C4-2B (cell line): ENCODE measurements at regions not wholly inside any gene's neighbourhood (a gene's known extent, or its start where the extent isn't known, plus 50 kb on each side); places are given as distances from the start of the nearest gene placed in this dataset.

Experiments
- ZFX ChIP-seq: fragments of 450-650 bp; IDR thresholded peaks from 2 replicates; pipeline ENCODE4 v1.6.1; 2017
- TF ChIP-seq, protein P1 (sequence below): fragments of 450-650 bp; conservative IDR thresholded peaks from 2 replicates; pipeline ENCODE4 v1.5.1; 2017; ENCODE audit warnings: mild to moderate bottlenecking

DNA sequence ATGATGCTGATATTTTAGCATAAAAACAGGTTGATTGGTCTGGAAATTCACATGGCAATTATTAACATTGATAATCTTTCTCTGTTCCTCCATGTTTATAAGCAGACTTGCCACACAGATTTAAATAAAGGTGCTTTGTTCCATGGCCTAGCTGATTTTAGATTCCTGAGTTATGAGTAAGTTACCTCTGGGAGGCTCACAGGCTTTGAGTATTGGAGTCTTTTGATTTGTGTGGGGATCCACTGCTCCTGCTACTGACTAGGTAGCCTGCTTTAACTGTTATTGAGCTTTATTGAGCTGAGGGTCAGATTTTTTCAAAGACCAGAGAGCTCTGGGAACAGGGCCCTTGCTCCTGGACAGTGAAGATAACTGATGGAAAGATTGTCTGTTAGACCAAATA lies 166.1 kb downstream of the ANKRD30B start:
- TF ChIP-seq, protein P1, sequence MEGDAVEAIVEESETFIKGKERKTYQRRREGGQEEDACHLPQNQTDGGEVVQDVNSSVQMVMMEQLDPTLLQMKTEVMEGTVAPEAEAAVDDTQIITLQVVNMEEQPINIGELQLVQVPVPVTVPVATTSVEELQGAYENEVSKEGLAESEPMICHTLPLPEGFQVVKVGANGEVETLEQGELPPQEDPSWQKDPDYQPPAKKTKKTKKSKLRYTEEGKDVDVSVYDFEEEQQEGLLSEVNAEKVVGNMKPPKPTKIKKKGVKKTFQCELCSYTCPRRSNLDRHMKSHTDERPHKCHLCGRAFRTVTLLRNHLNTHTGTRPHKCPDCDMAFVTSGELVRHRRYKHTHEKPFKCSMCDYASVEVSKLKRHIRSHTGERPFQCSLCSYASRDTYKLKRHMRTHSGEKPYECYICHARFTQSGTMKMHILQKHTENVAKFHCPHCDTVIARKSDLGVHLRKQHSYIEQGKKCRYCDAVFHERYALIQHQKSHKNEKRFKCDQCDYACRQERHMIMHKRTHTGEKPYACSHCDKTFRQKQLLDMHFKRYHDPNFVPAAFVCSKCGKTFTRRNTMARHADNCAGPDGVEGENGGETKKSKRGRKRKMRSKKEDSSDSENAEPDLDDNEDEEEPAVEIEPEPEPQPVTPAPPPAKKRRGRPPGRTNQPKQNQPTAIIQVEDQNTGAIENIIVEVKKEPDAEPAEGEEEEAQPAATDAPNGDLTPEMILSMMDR = no peak
- no peak for TF ChIP-seq ZFX
